GM20000 (cell line): ENCODE measurements at regions not wholly inside any gene's neighbourhood (a gene's known extent, or its start where the extent isn't known, plus 50 kb on each side); places are given as distances from the start of the nearest gene placed in this dataset.
"Not testable (repeated sequence)": the region's sequence is repeated elsewhere in the genome, so short reads cannot be mapped to it uniquely, and the experiment has no call there.

ENCODE experiments used
- DNase-seq: peaks from one replicate; pipeline ENCODE4 v3.0.0; 2012; ENCODE audit warnings: low spot score
- CTCF ChIP-seq: IDR thresholded peaks from 2 replicates; pipeline ENCODE4 v1.5.1; 2012; ENCODE audit warnings: mild to moderate bottlenecking, control low read depth; ENCODE audit errors: extremely low read depth, missing control alignments

- no peak for DNase-seq
- no peak for TF ChIP-seq CTCF
Observed at GRCh38 chr17:53765609-53766008, 57.1 kb upstream of the KIF2B start.

- no peak for TF ChIP-seq CTCF
- no peak for DNase-seq
Observed at GRCh38 chr17:53765129-53765528, 57.6 kb upstream of the KIF2B start.

DNA sequence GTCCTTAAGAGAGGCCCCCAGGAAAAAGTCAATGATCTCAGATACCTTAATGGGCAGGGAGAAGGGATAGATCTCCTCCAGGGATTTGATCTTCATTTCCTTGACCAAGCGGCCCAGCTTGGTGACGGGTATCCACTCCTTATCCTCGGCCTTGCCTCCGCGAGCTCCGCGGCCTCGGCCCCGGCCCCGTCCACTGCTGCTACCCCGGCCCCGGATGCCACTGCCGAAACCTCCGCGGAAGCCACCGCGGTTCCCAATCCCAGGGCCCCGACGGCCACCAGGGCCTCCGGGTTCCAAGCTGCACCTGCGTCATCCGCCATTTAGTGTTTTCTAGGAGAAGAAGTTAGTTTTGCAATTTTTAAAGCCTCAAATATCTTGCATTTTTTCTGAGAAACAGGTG lies 65.2 kb upstream of the KIF2B start:
- DNase-seq = no peak

GRCh38 chr17:53757116-53757515 lies 65.6 kb upstream of the KIF2B start:
- DNase-seq = not testable (repeated sequence)

More for the DNA sequence above, 65.2 kb upstream of the KIF2B start:
- no peak for TF ChIP-seq CTCF

GRCh38 chr17:53749178-53749577 lies 73.5 kb upstream of the KIF2B start:
- DNase-seq = no peak
- TF ChIP-seq CTCF = no peak

GRCh38 chr17:53748159-53748820 lies 74.4 kb upstream of the KIF2B start:
- DNase-seq = not testable (repeated sequence)

DNA sequence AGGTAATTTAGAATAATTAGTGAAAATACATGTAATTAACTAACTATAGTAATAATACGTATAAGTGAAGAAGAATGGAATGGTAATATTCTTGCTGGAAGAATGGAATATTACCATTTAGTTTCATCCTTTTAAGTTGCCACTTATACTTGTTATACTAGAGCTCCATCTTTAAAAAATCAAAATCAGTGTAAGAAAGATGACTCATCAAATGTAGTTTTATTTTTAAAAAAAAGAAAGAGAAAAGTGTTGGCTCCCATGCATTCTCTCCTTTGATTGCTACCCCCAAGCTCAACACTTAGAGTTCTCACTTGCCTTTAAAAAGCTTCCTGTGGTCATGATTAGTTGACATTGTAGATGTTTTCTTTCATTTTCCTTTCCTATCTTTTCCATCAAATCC lies 82.4 kb upstream of the KIF2B start:
- TF ChIP-seq CTCF = no peak
- no peak for DNase-seq

DNA sequence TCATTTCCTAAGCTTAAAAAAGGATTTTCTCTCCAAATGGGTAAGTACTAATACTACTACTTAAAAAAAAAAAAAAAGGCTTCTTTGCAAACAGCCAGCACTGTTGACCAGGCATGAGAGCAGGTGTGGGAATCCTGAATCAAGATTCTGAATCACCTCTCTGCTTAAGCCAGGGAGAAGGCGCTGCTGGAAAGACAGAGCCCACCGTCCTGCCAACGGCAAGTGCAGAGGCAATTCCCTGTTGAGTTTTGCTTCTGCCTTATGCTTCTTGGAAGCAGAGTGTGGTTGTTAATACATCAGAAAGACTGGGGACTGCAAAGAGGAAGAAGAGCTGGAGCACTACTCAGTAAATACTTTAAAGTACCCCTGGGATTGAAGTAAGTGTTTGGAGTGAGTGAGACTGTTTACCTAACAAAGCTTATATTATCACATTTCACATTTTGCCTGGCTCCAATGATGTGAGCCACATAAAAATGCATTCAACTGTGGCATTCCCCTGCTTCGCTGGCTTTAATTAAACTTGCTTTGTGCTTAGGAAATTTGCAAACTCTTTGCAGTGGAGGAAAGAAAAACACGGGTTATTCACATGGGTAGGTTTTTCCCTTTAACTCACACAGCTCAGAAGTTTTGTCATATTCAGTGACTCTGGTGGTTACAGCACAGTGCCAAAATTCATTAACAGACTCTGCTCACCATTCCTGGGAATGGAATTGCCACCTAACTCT lies 86.0 kb upstream of the KIF2B start:
- no peak for TF ChIP-seq CTCF
- no peak for DNase-seq
